RKO (cell line): ENCODE measurements at regions not wholly inside any gene's neighbourhood (a gene's known extent, or its start where the extent isn't known, plus 50 kb on each side); places are given as distances from the start of the nearest gene placed in this dataset.

Source experiments
- DNase-seq: peaks from one replicate; pipeline ENCODE4 v3.0.0-alpha.2; 2016; ENCODE audit warnings: low spot score

DNA sequence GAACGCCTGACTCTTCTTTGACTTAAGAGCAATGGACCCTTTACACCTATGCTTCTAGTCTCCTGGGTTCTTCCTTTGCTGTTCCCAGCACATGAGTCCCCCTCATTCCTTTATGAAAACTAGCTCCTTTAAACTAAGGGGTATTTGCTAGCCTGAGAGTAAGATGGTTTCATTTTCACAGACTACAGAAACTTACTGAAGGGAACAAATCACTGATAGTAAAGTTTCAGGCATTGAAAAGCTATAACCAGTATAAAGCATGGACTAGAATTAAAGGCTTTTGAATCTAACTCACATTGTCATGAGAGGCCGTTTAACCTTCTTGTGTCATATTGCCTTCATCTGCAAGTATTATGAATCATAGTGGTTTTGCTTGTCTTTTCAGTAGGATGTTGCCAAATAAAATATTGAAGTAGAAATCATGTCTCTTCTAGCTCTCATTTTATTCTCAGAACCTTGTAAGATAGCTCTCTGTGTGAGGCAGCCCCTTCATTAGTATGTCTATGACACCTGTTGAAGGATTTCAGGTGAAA is 765.9 kb downstream of the NR2F2 start:
- no peak for DNase-seq

DNA sequence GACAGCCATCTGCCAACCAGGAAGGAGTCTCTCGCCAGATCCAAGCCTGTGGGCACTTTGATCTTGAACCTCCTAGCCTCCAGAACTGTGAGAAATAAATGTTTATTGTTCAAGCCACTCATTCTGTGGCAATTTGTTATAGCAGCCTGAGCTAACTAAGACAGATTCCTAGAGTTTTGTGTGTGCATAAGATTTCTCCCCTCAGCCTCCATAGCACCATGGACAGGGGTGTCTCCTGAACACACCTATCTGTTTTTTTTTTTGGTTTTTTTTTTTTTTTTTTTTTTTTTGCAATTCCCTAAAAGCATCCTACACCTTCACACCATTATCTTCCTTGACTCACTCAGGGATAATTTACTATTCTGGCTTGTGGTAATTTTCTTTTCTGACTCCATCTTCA is 768.5 kb downstream of the NR2F2 start:
- no peak for DNase-seq

DNA sequence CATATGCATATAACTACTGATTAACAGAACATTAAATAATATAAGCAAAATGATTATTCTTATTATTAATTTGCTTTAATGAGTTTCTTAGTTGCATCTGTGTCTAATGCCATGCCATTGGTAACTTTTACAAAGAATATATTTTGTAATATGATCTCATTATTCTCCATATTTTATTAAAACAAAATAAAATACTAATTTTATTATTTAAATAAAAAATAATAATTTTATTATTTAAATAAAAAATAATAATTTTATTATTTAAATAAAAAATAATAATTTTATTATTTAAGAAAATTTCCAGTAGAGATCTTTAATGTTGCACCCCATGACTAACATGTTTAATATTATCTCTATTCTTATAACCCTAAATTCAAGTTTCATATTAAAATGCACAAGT is 771.1 kb downstream of the NR2F2 start:
- DNase-seq, result no peak

DNA sequence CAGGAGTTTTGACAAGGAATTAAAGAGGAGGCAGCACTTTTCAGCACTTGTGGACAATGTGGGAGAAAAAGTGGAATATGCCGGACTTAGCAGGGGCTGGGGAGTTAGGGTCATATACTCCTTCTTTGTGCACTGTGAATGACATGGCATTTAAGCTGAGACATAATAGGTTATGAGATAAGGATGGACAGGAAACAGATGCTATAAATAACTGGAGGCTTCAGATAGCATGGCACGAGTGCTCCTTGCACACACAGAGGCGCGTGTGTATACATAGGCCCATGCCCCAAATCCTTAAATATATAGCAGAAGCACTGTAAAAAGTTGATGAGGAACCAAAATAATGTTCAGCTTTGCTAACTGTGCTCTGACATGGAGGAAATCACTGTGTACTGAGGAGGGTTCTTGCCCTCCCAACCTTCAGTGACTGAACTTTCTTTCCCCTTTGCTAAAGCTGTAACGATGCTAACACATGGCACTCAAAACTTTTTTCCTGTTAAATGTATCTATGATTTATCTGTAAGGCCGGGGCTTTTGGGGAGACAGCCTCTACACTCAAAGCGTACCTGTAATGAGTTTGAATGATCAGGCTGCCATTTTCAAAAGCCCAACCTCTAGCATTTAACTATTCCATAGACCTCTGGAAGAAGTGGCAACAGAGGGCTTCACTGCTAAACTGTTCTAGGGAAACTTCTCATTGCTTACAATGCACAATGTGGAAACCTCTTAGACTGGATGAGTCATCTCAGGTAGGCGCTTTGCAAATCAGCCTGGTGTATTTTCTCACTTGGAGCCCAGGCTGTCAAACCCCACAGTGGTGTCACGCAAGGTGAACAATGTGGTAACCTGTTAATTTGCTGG is 784.6 kb downstream of the NR2F2 start:
- DNase-seq, result no peak

DNA sequence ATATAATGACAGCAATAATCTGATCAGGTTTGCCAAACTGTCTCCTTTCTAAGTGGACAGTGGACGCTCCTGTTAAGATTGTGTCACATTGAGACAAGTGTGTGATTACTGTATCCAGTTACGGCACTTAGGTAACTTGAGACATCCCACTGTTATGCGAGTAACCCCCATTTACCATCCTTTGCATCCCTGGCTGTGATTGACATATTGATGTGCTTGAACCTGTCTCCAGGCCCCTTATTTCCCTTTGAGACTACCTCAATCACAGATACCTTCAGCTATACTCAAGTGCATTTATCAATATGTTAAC is 785.2 kb downstream of the NR2F2 start:
- no peak for DNase-seq

DNA sequence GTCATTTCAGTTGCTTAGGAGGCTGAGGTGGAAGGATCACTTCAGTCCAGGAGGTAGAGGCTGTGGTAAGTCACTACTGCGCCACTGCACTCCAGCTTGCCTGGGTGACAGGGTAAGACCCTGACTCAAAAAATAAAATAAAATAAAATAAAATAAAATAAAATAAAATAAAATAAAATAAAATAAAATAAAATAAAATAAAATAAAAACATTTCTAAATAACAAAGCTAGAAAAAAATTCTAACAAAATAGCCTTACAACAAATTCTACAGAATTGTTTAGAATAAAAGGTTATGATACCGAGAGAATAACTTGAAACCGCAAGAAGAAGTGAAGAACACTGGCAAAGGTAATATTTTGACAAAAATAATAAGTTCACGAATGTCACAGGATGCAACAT is 794.3 kb downstream of the NR2F2 start:
- DNase-seq, result no peak

DNA sequence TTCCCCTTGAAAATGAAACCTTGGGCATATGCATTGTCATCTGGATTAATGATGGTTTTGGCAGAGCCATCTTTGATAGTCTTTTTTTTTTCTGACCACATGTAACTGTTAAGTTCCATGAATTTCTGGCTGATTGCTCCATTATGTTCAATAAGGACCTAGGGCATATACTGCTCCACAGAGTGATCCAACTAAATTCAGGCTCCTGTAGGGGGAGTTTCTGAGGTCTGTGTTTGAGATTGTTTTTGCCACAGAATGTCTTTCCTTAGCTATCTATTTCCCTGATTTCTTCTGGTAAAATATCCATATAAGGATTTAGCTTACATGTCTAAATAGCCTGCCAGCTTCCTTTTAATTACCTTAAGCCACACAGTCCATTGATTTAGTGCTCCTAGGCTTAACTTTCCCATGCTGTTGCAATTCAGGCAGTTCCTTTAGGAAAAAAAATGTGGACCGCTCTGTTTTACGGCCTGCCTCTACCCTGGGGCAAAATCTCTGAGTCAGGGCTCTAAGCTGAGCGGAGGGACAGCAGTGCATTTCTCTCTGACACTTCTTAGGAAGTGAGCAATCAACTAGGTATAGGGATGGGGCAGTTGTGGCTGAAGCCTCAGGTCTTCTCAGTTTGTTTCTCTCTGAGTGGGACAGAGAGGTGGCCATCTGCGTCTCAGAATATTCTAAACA is 796.2 kb downstream of the NR2F2 start:
- no peak for DNase-seq

DNA sequence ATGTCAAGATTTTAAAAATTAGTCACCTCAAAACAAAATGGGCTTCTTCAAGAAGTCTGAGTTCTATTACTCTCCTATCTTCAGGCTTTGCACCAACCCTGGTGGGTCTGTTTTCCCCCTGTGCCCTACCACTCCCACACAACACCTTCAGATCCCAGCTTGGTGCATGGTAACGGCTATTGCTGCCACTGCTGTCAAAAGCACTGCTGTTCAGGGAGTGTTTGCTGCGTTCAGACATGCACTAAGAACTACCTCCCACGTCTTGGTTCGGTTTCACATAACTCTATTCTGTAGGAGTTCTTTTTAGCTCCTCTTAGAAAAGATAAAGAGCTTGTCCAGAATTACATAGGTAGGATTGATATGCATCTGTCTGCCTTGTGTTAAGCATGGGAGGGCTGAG is 799.2 kb downstream of the NR2F2 start:
- DNase-seq, result no peak

DNA sequence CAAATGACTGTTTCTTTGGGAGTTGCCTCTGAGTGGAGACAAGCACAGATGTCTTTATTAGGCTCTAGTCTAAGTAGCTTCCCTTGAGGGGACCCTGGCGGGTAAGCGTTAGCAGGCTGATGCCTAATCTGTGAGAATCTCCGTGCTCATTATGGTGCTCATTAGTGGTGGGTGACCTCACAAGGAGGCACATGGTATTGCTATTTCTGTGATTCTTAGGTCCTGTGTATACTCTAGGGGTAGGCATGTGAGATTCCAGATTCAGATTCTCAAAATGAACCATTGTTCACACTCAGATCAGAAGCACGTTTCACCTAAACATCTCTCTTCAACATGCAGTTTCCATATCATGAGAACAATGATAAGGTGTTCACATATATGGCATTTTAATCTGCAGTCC is 809.7 kb downstream of the NR2F2 start:
- DNase-seq, result no peak

DNA sequence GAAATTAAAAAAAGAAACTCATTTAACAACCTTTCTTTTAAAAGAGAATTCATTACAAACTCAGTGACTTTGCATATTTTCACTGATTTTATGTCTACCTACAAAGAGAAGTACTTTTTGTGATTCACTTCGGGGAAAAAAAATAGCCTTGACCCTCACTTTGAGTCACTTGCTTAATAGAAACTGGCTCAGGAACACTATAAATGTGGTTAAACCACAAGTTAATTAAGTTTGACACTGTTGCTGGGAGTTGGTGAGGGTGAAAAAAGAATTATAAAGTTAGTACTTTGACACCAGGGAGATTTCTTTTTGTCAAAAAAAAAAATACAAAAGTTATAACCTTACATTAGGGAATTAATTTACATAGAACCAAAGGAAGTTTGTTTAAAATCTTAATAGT is 810.9 kb downstream of the NR2F2 start:
- no peak for DNase-seq

DNA sequence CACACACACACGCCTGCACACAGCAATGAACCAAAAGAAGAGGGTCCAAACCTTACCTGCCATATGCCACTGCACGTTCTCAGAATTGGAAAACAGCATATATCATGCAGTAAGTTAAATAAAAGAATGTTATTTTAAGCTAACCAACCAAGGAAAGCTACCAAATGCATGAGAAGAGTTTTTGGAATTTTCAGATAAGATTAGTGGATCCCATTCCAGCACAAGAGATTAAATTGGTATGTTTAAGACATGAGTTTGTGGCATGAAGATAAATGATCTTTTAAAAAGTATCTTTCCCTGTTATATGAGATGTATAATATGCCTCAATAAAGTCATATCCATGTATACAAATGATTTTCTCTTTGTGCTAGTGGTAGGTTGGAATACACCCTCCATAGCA is 811.4 kb downstream of the NR2F2 start:
- no peak for DNase-seq

DNA sequence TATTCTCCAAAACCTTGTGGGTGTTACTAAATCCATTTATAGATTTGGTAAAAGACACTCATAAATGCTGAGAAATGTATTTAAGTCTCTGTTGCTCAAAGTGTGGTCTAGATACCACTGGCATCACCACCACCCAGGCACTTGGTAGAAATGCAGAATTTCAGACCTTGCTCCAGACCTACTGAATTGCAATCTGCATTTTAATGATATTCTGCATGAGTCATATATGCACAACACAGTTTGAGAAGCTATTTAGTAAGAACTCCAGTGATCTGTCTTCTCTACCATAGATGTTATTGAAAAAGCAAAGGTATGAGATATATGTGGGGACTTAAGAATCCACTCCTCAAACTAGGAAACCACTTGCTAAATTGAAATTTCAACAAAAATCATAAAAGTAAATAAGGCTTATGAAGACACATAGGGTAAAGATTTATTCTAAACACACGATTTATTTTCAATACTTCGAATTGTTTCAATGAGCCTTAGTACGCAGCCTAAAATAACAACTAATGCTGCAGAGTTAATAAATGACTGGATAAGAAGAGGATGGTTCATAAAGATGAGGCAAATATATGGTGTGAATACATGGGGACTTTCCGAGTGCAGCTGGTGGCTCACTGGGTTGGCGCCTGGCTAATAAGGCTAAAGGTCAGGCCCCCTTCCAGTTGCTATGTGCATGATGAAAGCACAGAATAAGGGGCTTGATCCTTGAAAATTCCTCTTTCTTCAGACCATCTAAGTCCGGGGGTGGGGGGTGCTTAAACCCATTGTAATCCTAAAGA is 813.3 kb downstream of the NR2F2 start:
- no peak for DNase-seq

DNA sequence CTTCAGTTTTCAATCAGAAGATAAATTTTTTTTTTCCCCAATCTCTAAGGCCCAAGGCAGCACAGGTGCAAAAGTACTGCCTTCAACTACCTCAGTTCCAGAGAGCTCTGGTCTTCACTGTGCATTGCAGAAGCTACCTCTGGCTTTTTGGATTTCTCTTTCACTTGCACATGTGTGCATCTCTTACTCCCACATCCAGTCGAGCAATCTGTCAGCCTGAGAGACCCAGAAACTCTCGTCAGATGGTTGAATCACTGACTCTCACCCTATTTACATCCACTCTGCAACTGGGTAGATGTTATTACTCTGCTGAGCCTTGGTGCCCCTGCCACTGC is 813.8 kb downstream of the NR2F2 start:
- DNase-seq, result no peak

DNA sequence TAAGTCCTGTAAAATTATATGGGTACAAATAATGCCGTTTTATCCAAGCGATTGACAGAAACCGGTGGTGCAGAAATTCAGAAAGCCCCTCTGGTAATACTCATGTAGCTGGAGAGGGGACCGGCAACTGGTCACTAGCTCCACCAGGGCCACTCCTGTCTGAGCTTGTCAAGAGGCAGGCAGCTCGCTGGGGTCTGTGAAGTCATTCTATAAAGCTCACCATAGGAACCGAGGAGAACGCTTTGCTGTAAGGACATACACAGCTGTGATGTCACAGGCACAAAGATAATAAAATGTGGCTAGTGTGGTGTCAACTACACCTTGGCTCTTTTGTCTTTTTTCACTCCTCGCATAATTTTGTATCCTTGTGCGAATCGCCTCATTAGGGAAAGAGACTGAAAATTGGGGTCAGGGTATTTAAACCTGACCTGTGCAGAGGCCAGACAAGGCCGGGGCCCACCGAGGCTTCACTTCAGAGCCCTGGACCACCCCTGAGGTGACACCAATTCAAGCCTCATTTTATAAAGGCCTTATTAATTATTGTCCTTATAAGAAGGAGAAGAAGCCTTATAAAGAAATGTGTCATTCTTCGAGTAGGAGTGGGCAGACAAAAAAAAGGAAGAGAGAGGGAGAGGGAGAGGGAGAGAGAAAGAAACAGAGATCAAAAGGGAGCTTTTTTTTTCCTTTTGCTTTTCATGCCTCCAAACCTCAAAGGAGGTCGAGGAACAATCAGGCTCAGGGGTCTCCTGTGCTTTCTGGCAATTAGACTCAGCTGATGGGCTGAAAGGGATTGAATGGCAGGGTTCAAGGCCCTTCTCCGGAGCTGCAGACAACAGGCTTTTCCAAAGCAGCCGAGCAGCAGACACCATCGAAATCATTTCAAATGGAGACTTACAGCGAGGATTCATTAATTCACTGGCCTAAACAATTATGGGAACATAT is 813.3 kb upstream of the ARRDC4 start:
- no peak for DNase-seq

DNA sequence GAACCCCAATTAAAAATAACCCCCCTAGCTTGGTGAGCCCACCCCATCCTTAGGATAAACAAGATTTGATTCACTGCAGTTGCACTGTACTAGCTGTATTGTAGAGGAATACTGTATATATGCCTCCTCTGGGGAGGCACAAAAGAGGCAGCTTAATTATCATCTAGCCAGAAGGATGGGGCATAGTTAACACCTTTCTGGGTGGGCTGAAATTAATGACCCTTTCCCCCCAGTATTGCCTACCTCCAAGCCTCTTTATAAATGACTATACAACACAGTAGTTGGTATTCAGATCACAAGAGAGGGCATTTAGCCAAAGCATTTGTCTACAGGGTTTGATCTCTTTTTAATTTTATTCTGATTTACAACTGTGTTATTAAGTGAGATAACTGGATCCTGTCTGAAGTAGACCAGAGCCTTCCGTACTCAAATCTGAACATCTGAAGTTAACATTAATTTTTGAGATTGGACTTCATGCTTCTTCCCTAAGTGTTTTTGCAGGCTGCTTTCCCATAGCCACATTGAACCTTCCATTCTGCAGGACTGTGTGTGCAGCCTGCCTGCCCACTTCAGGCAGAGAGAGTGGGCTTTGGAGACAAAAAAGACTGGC is 807.0 kb upstream of the ARRDC4 start:
- DNase-seq, result no peak

DNA sequence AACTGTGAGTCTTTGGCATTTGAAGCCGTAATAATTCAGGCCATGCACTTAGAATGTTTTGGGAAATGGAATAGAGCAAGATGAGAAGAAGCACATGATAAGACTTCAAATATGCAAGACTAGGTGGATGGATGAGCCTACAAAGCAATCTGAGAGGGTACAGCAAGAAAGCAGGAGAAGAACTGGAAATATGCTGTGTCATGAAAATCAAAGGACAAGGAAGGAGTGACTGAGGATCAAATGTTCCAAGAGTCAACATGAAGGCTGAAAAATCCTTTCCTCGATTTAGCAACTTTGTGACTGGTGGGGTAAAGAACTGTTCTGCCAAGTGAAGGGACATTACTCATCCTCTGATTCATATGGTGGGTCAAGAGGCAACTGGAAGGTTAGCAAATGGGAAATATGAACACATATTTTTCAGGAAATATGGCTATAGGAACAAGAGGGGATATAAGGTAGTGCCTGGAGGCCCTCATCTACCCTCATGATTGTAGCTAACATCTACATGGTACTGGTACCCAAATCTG is 803.7 kb upstream of the ARRDC4 start:
- DNase-seq, result no peak

DNA sequence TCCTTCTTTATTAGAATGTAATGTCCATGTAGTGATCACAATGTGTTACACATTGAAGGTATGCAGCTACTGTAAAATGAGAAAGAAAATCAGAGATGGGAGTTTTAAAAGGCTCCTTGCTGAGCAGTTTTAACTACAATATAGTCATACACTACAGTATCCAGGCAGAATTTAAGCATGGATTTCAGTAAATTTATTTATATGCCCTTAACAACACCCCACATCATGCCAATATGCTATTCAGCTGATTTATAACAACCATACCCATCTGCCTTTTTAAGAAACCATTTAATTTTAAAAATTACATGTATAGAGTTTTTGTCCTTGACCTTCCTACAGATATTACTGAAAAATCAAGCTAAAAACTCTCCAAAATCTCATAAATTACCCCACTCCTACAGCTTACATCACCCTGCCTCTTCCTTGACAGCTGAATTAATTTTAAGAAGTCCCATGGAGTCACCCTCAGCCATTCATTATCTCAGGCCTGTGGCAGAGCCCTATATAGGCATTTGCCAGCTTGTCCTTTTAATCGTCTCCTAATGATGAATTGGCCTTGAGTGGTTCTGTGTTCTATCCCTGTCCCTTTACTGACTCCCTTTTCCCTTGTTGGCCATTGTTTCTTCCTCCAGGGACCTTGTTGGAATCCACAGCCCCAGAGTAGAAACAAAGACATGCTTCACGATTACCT is 797.6 kb upstream of the ARRDC4 start:
- DNase-seq, result no peak

DNA sequence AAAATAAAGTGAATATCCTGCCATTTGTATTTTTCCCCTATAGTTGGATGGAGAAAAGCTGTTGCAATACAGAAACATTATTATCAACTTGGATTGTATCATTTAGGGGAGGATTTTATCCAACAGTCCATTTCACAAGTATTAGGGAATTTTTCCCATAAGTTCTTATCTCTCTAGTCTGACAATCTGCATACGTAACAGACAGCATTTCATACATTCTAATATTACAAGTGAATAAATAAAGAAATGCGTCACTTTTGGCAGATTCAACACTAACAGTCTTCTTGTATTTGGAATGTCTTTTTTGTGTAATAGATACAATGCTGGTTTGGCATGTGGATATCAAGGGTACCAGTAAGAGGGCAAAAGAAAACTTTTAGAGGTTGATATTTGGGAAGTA is 795.3 kb upstream of the ARRDC4 start:
- DNase-seq, result no peak

DNA sequence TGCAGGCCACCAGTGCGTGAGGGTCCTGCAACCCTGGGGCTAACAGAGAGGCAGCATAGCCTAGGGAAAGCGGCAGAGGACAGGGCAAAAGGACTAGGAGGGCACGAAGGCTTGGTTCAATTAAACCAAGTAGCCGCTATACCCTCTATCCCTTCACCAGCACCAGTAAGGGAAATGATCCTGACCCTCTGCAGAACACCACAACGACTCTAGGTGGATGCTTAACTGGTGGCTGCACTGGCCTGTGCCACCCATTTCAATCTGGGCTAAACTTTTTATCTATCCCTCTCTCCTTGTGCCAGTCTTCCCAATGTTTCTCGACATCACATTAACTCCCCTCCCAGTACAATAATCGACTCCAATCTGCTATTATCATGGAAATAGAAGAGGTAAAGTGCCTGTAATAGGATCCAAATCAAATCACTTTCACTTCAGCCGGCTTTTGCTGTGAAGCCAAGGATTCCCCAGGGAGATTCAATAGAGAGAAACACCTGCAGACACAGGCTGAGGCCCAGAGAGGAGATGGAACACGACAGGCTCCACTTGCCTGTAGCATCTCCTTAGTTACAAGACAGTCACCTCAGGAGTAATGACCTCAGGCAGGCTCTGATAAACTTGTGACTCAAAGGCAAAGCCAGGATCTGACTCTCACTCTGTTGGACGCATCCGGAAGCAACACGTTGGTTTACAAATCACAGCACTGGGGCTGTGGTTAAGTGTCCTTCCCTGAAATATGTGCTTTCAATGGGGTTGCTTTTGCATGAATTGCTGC is 791.6 kb upstream of the ARRDC4 start:
- DNase-seq, result peak; percentile 59

DNA sequence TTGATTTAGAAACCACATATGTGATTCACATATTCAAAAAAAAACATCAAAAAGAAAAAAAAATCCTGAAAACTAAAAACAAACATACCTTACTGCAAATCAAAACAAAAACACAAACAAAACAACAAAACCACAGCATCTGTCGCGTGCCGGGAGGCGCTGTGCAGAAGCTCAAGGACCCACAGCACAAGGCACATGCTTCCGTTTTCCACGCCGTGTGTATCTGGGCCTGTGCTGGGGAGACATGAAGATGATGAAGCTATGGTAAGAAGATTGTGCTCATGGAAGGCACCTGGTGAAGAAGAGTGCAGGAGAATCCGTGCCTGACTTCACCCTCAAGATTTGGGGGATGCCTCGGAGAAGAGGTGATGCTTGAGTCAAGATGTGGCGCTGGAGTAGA is 788.9 kb upstream of the ARRDC4 start:
- DNase-seq, result no peak
